ENCODE measurements at regions not wholly inside any gene's neighbourhood (a gene's known extent, or its start where the extent isn't known, plus 50 kb on each side); places are given as distances from the start of the nearest gene placed in this dataset.

- no peaks in the 10 kb centered on the region for H4K20me1 ChIP-seq (ENCODE audit: insufficient read depth, low read length)
- no peaks in the 10 kb centered on the region for H3K79me2 ChIP-seq (ENCODE audit: insufficient read depth, low read depth, low read length)
- ChIA-PET POLR2A (no interaction called here), CTCF (ENCODE audit: unreplicated experiment) (no interaction called here)
- no peaks in the 10 kb centered on the region for H3K9me2 ChIP-seq (ENCODE audit: insufficient read depth, low read length)
- no peaks in the 10 kb centered on the region for H3K9me3 ChIP-seq (ENCODE audit: low read length)
- no peaks in the 10 kb centered on the region for H3K4me1 ChIP-seq (ENCODE audit: insufficient read depth, low read length, poor library complexity, severe bottlenecking)
- H3K27ac ChIP-seq (ENCODE audit: low read depth, low read length, poor library complexity, severe bottlenecking): no peak overlapping the region
- BruUV-seq (replicated peaks): no TSS peak
- H3K36me3 ChIP-seq (ENCODE audit: insufficient read depth, low read length): no peaks in the 10 kb centered on the region
- no peak for DNase-seq (ENCODE audit: low spot score)
- TF ChIP-seq CTCF (conservative IDR thresholded peaks at IDR 0.05; ENCODE audit: low read length): no peak
- TF ChIP-seq EZH2phosphoT487 (IDR thresholded peaks at IDR 0.05; ENCODE audit: borderline replicate concordance, low read depth, low read length): no peak
- H2AFZ ChIP-seq (ENCODE audit: low read length): no peak overlapping the region
- no peak overlapping the region for H3K4me2 ChIP-seq (ENCODE audit: low read length)
- intact Hi-C loops (cut with micrococcal nuclease; ENCODE audit: unreplicated experiment): no loop called here
- H3K4me3 ChIP-seq (ENCODE audit: low read depth, low read length, poor library complexity, severe bottlenecking): no peak overlapping the region
Observed at GRCh38 chr9:21741151-21741550, 61.3 kb upstream of the MTAP start.

- POLR2A ChIA-PET: interaction anchor here (0.7 kb wide), 1 partner anchor 16 kb away, joined by 4 read pairs; no protein-coding TSS in a partner anchor
- Histone ChIP-seq H3K9me3 (ENCODE audit: low read length) (no peaks in the 10 kb centered on the region), H3K4me2 (ENCODE audit: low read length) (no peak overlapping the region), H3K36me3 (ENCODE audit: insufficient read depth, low read length) (no peaks in the 10 kb centered on the region), H2AFZ (ENCODE audit: low read length) (no peak overlapping the region), H3K79me2 (ENCODE audit: insufficient read depth, low read depth, low read length) (no peaks in the 10 kb centered on the region), H4K20me1 (ENCODE audit: insufficient read depth, low read length) (no peaks in the 10 kb centered on the region), H3K4me3 (ENCODE audit: low read depth, low read length, poor library complexity, severe bottlenecking) (no peak overlapping the region), H3K9me2 (ENCODE audit: insufficient read depth, low read length) (no peaks in the 10 kb centered on the region), H3K27ac (ENCODE audit: low read depth, low read length, poor library complexity, severe bottlenecking) (no peak overlapping the region), H3K4me1 (ENCODE audit: insufficient read depth, low read length, poor library complexity, severe bottlenecking) (no peaks in the 10 kb centered on the region)
- CTCF ChIA-PET (ENCODE audit: unreplicated experiment): no interaction called here
- DNase-seq (ENCODE audit: low spot score): no peak
- intact Hi-C loops (cut with micrococcal nuclease; ENCODE audit: unreplicated experiment): no loop called here
- no TSS peak for BruUV-seq (replicated peaks)
- TF ChIP-seq EZH2phosphoT487 (IDR thresholded peaks at IDR 0.05; ENCODE audit: borderline replicate concordance, low read depth, low read length): no peak
- TF ChIP-seq CTCF (conservative IDR thresholded peaks at IDR 0.05; ENCODE audit: low read length): no peak
Observed at GRCh38 chr9:21744320-21744719, 58.1 kb upstream of the MTAP start.

GRCh38 chr9:21744841-21745240, 57.6 kb upstream of the MTAP start:
- CTCF ChIA-PET (ENCODE audit: unreplicated experiment): no interaction called here
- H3K9me2 ChIP-seq (ENCODE audit: insufficient read depth, low read length): no peaks in the 10 kb centered on the region
- no peaks in the 10 kb centered on the region for H3K36me3 ChIP-seq (ENCODE audit: insufficient read depth, low read length)
- no TSS peak for BruUV-seq (replicated peaks)
- H3K4me2 ChIP-seq (ENCODE audit: low read length): no peak overlapping the region
- no peaks in the 10 kb centered on the region for H3K9me3 ChIP-seq (ENCODE audit: low read length)
- H3K27ac ChIP-seq (ENCODE audit: low read depth, low read length, poor library complexity, severe bottlenecking): no peak overlapping the region
- POLR2A ChIA-PET: no interaction called here
- no peak overlapping the region for H2AFZ ChIP-seq (ENCODE audit: low read length)
- H3K4me1 ChIP-seq (ENCODE audit: insufficient read depth, low read length, poor library complexity, severe bottlenecking): no peaks in the 10 kb centered on the region
- H4K20me1 ChIP-seq (ENCODE audit: insufficient read depth, low read length): no peaks in the 10 kb centered on the region
- TF ChIP-seq CTCF (conservative IDR thresholded peaks at IDR 0.05; ENCODE audit: low read length) (no peak), EZH2phosphoT487 (IDR thresholded peaks at IDR 0.05; ENCODE audit: borderline replicate concordance, low read depth, low read length) (no peak)
- H3K4me3 ChIP-seq (ENCODE audit: low read depth, low read length, poor library complexity, severe bottlenecking): no peak overlapping the region
- DNase-seq (ENCODE audit: low spot score): no peak
- H3K79me2 ChIP-seq (ENCODE audit: insufficient read depth, low read depth, low read length): no peaks in the 10 kb centered on the region
- intact Hi-C loops (cut with micrococcal nuclease; ENCODE audit: unreplicated experiment): no loop called here
